DMS79 (cell line): ENCODE measurements at regions not wholly inside any gene's neighbourhood (a gene's known extent, or its start where the extent isn't known, plus 50 kb on each side); places are given as distances from the start of the nearest gene placed in this dataset.

Experiments
- DNase-seq: peaks from one replicate; lab custom pipeline; 2025; lab: John Stamatoyannopoulos, UW

DNA sequence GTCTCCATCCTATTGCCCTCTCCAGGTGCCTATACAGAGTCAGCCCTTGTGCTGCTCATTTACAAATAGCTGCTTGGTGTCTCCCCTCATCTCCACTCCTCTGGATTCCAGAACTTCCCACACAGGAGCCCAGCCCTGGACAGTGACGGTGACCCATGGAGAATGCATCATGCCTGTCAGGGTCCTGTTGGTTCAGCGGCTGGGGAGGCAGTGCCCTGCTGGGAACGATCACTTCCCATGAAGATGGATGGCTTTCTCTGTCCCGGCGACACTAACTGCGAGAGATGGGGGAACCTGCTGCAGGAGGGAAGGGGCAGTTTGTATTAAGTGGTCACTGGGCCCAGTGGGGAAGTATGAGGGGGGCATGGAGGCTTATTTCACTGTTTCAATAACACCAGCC is 395.0 kb upstream of the TBX3 start:
- DNase-seq: no peak

DNA sequence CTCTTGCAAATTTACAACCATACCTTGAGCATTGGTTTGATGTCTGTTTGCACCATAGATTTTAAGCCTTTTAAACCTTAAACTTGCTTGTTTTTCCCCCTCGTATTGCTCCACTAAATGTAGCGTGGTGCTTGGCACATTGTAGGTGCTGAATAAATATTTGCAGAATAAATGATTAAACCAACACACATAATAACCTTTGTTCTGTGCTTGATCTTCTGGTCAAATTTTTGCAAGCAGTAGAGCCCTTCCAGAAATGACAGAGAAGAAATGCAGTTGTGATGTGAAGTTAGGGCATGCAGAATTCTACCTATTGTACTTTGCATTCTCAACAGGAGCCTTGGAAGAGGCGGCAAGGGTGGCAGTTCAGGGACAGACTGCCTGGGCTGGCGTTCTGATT is 394.4 kb upstream of the TBX3 start:
- DNase-seq: no peak

- DNase-seq: no peak
These were observed 391.7 kb upstream of the TBX3 start for GRCh38 chr12:115075552-115076170.

DNA sequence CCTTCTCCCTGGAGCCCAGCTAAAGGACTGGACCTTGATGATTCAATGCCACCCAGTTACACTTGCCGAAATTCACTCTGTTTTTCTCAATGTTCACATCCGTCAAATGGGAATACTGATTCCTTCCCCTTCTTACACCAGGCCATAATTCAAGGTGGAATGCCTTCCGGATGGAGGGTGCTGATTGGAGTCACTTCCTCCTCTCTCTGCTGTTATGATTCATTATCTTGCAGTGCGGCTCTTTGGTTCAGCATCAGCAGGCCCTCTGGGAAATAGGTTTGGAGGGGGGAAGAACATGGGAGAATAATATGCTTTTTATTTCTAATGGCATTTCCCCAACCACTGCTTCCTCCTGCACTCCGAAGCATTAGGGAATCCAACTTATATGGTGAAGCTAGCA is 390.6 kb upstream of the TBX3 start:
- no peak for DNase-seq

DNA sequence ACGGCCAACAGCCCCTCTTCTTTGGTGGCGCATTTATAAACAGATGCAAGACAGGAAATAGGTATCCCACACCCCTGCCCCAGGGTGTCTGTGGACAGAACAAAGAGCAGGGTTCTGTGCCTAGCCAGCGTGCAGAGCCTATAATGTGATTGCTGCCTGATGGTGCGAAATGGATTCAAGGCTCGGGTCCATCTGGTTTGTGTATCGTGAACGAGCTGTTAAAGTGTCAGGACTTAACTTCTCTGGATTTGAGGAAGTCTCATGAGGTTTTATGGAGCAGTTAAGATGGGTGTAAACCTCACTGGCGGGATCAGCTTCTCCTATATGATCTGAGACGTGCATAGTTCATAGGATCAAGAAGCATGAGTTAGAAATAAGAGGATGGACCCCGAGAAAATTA is 388.7 kb upstream of the TBX3 start:
- no peak for DNase-seq

DNA sequence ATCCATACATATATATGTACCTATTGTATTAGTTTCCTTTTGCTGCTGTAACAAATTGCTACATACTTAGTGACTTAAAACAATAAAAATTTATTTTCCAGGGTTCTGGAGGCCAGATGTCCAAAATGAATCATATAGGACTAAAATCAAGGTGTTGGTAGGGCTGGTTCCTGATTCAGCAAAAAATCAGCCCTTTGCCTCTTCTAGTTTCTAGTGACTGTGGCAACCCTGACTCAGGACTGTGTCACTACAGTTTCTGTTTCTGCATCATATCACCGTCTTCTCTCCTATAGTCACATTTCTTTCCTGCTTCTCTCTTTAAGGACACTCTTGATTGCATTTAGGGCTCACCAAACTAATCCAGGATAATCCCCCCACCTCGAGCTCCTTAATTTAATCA is 386.3 kb upstream of the TBX3 start:
- DNase-seq: no peak

DNA sequence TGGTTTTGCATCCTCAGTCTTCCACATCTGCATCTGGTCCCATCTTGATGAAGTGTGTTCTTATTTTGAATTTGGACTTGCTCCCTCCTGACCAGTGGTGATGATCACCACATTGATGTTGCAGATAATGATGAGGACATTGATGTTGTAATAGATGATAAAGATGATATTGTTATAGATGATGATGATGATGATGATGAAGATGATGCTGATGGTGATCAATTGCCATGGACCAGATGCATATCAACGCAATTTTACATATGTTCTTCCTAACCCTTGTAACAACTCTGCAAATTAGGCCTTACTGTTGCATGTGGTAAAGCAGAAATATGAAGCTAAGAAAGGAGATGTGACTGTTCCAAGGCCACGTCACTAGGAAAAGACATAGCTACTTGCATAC is 380.3 kb upstream of the TBX3 start:
- DNase-seq: no peak

- DNase-seq: no peak
These were observed 378.8 kb upstream of the TBX3 start for GRCh38 chr12:115062741-115063140.

- DNase-seq: peak; percentile 93
These were observed 376.6 kb upstream of the TBX3 start for GRCh38 chr12:115060477-115061168.

- DNase-seq: no peak
These were observed 373.5 kb upstream of the TBX3 start for GRCh38 chr12:115057445-115057844.

DNA sequence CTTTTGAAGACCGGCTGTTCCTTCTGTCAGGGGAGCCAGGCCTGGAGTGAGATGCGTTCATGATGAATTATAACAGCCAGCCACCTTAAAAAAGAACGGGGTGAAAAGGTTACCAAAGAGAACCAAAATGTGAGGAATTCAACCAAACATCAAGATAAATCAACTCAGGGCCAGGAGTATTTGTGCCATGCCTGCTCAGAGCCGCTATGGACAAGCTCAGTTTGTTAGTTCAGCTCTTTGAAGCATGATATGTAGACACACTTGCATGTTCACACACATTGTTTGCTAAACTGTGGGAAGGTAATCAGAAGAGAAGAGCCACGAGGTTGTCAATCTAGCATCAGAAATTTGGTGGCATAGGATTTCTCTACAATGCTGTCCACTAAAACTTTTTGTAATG is 367.4 kb upstream of the TBX3 start:
- DNase-seq: no peak

GRCh38 chr12:115049614-115050013 is 365.6 kb upstream of the TBX3 start:
- DNase-seq: no peak

- DNase-seq: no peak
These were observed 362.8 kb upstream of the TBX3 start for GRCh38 chr12:115046805-115047204.

DNA sequence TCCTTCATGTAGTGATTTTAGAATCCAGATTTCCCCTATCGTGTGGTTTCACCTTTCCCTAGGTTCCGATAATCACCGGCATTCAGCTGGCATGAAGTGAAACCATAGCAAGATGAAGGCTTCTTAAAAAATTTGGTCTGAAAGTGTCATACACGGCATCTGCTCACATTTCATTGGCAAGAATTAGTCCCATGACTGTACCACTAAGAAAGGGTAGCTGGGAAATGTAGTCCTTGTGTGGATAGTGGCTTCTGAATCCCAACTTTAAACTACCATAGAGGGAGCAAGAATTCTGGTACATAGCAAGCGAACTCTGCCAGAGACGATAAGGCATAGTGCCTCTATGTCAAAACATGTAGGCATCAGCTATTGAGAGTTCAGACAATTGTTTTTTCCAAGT is 360.1 kb upstream of the TBX3 start:
- no peak for DNase-seq

DNA sequence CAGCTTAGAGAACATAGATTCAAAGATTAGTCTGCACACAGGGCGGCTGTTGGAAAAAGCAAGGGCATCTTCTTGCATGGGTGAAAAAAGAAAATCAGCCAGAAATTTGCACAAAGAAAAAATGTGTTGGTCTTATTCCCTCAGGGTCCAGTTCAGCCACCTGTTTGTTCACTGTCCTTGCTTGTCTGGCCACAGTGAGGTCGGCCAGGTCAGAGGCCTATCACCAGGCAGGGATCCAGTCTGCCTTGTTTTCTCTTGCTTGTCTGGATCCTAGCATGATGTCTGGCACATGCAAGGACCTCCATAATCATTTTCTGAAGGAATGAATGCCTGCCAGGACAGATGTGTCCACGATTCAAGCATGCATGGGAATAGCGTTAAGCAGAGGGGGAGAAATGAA is 359.1 kb upstream of the TBX3 start:
- DNase-seq: no peak

GRCh38 chr12:115042341-115042740 is 358.4 kb upstream of the TBX3 start:
- DNase-seq: no peak

- DNase-seq: no peak
These were observed 353.9 kb upstream of the TBX3 start for GRCh38 chr12:115037830-115038229.

GRCh38 chr12:115035535-115036107 is 351.6 kb upstream of the TBX3 start:
- DNase-seq: no peak

- no peak for DNase-seq
These were observed 348.5 kb upstream of the TBX3 start for GRCh38 chr12:115032521-115032920.

- DNase-seq: no peak
These were observed 346.0 kb upstream of the TBX3 start for GRCh38 chr12:115030017-115030416.

- DNase-seq: no peak
These were observed 340.6 kb upstream of the TBX3 start for GRCh38 chr12:115024531-115024930.

- no peak for DNase-seq
These were observed 339.6 kb upstream of the TBX3 start for GRCh38 chr12:115023279-115024265.

DNA sequence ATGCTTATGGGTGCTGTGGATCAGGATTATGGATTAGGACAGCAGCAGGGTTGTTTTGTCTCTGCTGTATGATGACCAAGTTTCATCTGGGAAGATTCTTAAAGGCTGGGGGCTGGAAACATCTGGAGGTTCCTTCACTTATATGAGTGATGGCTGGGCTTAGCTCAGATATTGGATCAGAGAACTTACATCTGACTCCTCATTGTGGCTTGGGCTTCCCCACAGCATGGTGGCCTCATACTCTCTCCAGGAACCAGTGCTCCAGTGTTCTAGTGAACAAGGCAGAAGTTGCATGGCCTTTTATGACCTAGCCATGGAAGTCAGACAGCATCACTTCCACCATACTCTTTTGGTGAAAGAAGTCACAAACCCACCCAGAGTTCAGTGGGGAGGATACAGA is 336.1 kb upstream of the TBX3 start:
- DNase-seq: no peak
